Erythroblast (primary cell): ENCODE measurements at regions not wholly inside any gene's neighbourhood (a gene's known extent, or its start where the extent isn't known, plus 50 kb on each side); places are given as distances from the start of the nearest gene placed in this dataset.

ENCODE experiments used
- GATA1 ChIP-seq: IDR thresholded peaks from 2 replicates; pipeline ENCODE4 v1.6.1; 2011; ENCODE audit warnings: low read depth, mild to moderate bottlenecking, control low read depth, low read length, moderate library complexity
- POLR2A ChIP-seq: IDR thresholded peaks from 2 replicates; pipeline ENCODE4 v1.6.1; 2011; ENCODE audit warnings: mild to moderate bottlenecking, low read length

- no peak for TF ChIP-seq POLR2A
- no peak for TF ChIP-seq GATA1
Measured at GRCh38 chr2:145501920-145502319, 982.0 kb upstream of the ZEB2 start.
